IMR-90 (cell line): ENCODE measurements at regions not wholly inside any gene's neighbourhood (a gene's known extent, or its start where the extent isn't known, plus 50 kb on each side); places are given as distances from the start of the nearest gene placed in this dataset.

Source experiments
- ATAC-seq: fragments of 200-7000 bp; cut with Tn5 transposase; 2 replicates; pipeline ENCODE4 v1.9.1; 2020; ENCODE audit warnings: low read depth, mild to moderate bottlenecking, moderate library complexity
- BruUV-seq: library from RNA; stranded (reverse); fragments of 400-500 nt; replicated peaks from 2 replicates; lab custom pipeline; 2021; lab: Mats Ljungman, UMichigan
- CTCF ChIA-PET: fragments of 300-600 bp; formaldehyde crosslinking; extraction: SDS; loops from one replicate; lab custom pipeline; 2021; ENCODE audit warnings: antibody characterized with exemption; lab: Yijun Ruan, JAX
- POLR2A ChIA-PET: fragments of 300-600 bp; sonication (Branson Sonifier 250); formaldehyde crosslinking; loops from one replicate; lab custom pipeline; 2022; ENCODE audit warnings: antibody characterized with exemption; ENCODE audit not compliant: unreplicated experiment; lab: Charles Lee
- DNase-seq: peaks from one replicate; pipeline ENCODE4 v3.0.0; 2013
- H2AFZ ChIP-seq: replicated peaks from 2 replicates; pipeline ENCODE3; 2013; ENCODE audit warnings: low read length, mild to moderate bottlenecking; ENCODE audit not compliant: poor library complexity
- H2AK5ac ChIP-seq: 2 replicates; pipeline ENCODE4 v1.6.1; 2013; ENCODE audit warnings: low read depth, low read length, inconsistent platforms
- H2AK9ac ChIP-seq: replicated peaks from 2 replicates; pipeline ENCODE3; 2013; ENCODE audit warnings: mild to moderate bottlenecking, low read depth, low read length, moderate library complexity; ENCODE audit not compliant: poor library complexity
- H2BK120ac ChIP-seq: 2 replicates; pipeline ENCODE4 v1.6.1; 2013; ENCODE audit warnings: low read depth, low read length, inconsistent platforms
- H2BK15ac ChIP-seq: 3 replicates; pipeline ENCODE4 v1.6.1; 2013; ENCODE audit warnings: low read depth, low read length, inconsistent platforms
- H2BK20ac ChIP-seq: 2 replicates; pipeline ENCODE4 v1.6.1; 2013; ENCODE audit warnings: low read depth, mild to moderate bottlenecking, inconsistent platforms, low read length, moderate library complexity
- H2BK5ac ChIP-seq: 2 replicates; pipeline ENCODE4 v1.6.1; 2013; ENCODE audit warnings: mild to moderate bottlenecking, low read depth, low read length, inconsistent platforms; ENCODE audit not compliant: poor library complexity, severe bottlenecking
- H3K14ac ChIP-seq: replicated peaks from 2 replicates; pipeline ENCODE4 v1.6.1; 2013; ENCODE audit warnings: low read depth, low read length, inconsistent platforms
- H3K18ac ChIP-seq: 2 replicates; pipeline ENCODE4 v1.6.1; 2013; ENCODE audit warnings: low read depth, low read length, control low read depth
- H3K23ac ChIP-seq: 2 replicates; pipeline ENCODE4 v1.6.1; 2013; ENCODE audit warnings: low read depth, low read length, inconsistent platforms
- H3K27ac ChIP-seq: 2 replicates; pipeline ENCODE4 v1.5.1; 2013; ENCODE audit warnings: mild to moderate bottlenecking, control low read depth, low read length; ENCODE audit not compliant: insufficient read depth
- H3K27me3 ChIP-seq: 2 replicates; pipeline ENCODE4 v1.6.1; 2013; ENCODE audit warnings: low read length; ENCODE audit not compliant: control insufficient read depth, insufficient read depth
- H3K36me3 ChIP-seq: 2 replicates; pipeline ENCODE4 v1.6.1; 2013; ENCODE audit warnings: low read length, mixed read lengths; ENCODE audit not compliant: control insufficient read depth, insufficient read depth
- H3K4ac ChIP-seq: 2 replicates; pipeline ENCODE4 v1.6.1; 2013; ENCODE audit warnings: low read depth, low read length, inconsistent platforms
- H3K4me1 ChIP-seq: 2 replicates; pipeline ENCODE4 v1.6.1; 2013; ENCODE audit warnings: low read length, mixed read lengths; ENCODE audit not compliant: control insufficient read depth, insufficient read depth
- H3K4me2 ChIP-seq: 2 replicates; pipeline ENCODE4 v1.6.1; 2013; ENCODE audit warnings: low read depth, mild to moderate bottlenecking, control low read depth, low read length, moderate library complexity
- H3K4me3 ChIP-seq: 2 replicates; pipeline ENCODE4 v1.5.1; 2013; ENCODE audit warnings: low read depth, mild to moderate bottlenecking, control low read depth, low read length, moderate library complexity; ENCODE audit not compliant: insufficient read depth
- H3K56ac ChIP-seq: 2 replicates; pipeline ENCODE4 v1.6.1; 2013; ENCODE audit warnings: low read length, inconsistent platforms; ENCODE audit not compliant: insufficient read depth; ENCODE audit errors: extremely low read depth
- H3K79me1 ChIP-seq, 2 experiments: 2 replicates each; pipeline ENCODE4 v1.6.1; 2013; ENCODE audit warnings: low read length in 2 of 2, inconsistent platforms in 1 of 2, low read depth in 1 of 2
- H3K9ac ChIP-seq: 2 replicates; pipeline ENCODE4 v1.6.1; 2013; ENCODE audit warnings: low read depth, low read length, control low read depth
- H3K9me1 ChIP-seq: 2 replicates; pipeline ENCODE4 v1.6.1; 2013; ENCODE audit warnings: low read length, inconsistent platforms; ENCODE audit not compliant: insufficient read depth
- H3K9me3 ChIP-seq: 2 replicates; pipeline ENCODE4 v1.6.1; 2013; ENCODE audit warnings: low read length; ENCODE audit not compliant: control insufficient read depth, insufficient read depth
- H4K20me1 ChIP-seq: 2 replicates; pipeline ENCODE4 v1.6.1; 2013; ENCODE audit warnings: low read length, inconsistent platforms; ENCODE audit not compliant: insufficient read depth
- H4K5ac ChIP-seq: 2 replicates; pipeline ENCODE4 v1.6.1; 2013; ENCODE audit warnings: mild to moderate bottlenecking, low read depth, low read length, control low read depth
- H4K8ac ChIP-seq, 2 experiments: 2 replicates each; pipeline ENCODE4 v1.6.1; 2013; ENCODE audit warnings: low read depth in 2 of 2, low read length in 2 of 2, control low read depth in 1 of 2, inconsistent platforms in 1 of 2
- H4K91ac ChIP-seq: 2 replicates; pipeline ENCODE4 v1.6.1; 2013; ENCODE audit warnings: low read depth, low read length, inconsistent platforms; ENCODE audit not compliant: insufficient read depth
- MAFK ChIP-seq: IDR thresholded peaks from 2 replicates; pipeline ENCODE4 v1.6.1; 2012; ENCODE audit warnings: low read depth, low read length, improper control_type of control experiment
- MAZ ChIP-seq: IDR thresholded peaks from 2 replicates; pipeline ENCODE4 v1.6.1; 2012; ENCODE audit warnings: low read depth, mild to moderate bottlenecking, low read length, improper control_type of control experiment, moderate library complexity, borderline replicate concordance
- NFE2L2 ChIP-seq: fragments of 150-350 bp; IDR thresholded peaks from 2 replicates; pipeline ENCODE4 v1.6.1; 2016; ENCODE audit warnings: low read depth, mild to moderate bottlenecking, low read length
- RAD21 ChIP-seq: IDR thresholded peaks from 2 replicates; pipeline ENCODE4 v1.6.1; 2012; ENCODE audit warnings: low read length, improper control_type of control experiment
- RCOR1 ChIP-seq: IDR thresholded peaks from 2 replicates; pipeline ENCODE4 v1.6.1; 2012; ENCODE audit warnings: mild to moderate bottlenecking, low read length, improper control_type of control experiment; ENCODE audit not compliant: insufficient replicate concordance
- RFX5 ChIP-seq: IDR thresholded peaks from 2 replicates; pipeline ENCODE4 v1.8.0; 2012; ENCODE audit warnings: low read depth, mild to moderate bottlenecking, low read length, moderate library complexity
- SMC3 ChIP-seq: fragments of 150-350 bp; IDR thresholded peaks from 2 replicates; pipeline ENCODE4 v1.6.1; 2016; ENCODE audit warnings: low read depth, mild to moderate bottlenecking, antibody characterized with exemption, low read length, moderate library complexity
- USF2 ChIP-seq: fragments of 150-350 bp; IDR thresholded peaks from 2 replicates; pipeline ENCODE4 v1.6.1; 2017; ENCODE audit warnings: mild to moderate bottlenecking, antibody characterized with exemption, low read length, low read depth
- WGBS, 2 experiments: methylation state at CpG; one replicate each; pipeline versions ENCODE4 v1.1.5 to v1.1.7; 2013; ENCODE audit warnings: missing lambda C conversion rate in 2 of 2; ENCODE audit not compliant: insufficient read length in 1 of 2; ENCODE audit errors: extremely low coverage in 2 of 2; 5-methylcytosine and 5-hydroxymethylcytosine counted together
- dilution Hi-C: fragments of 300-500 bp; cut with HindIII; formaldehyde crosslinking; loops from one replicate; pipeline ENCODE4 v1.14.3; 2018; ENCODE audit warnings: low sequenced_read_pairs; ENCODE audit not compliant: unreplicated experiment
- in situ Hi-C: fragments of 300-500 bp; cut with MboI; formaldehyde crosslinking; loops from 3 replicates; pipeline ENCODE4 v1.14.3; 2019; ENCODE audit warnings: low sequenced_read_pairs, inconsistent platforms, mixed read lengths
- intact Hi-C: fragments of 100-400 bp; cut with micrococcal nuclease; formaldehyde crosslinking; loops from 2 replicates; pipeline ENCODE4 v1.10.0; 2022
- TF ChIP-seq, protein P1 (sequence below): conservative IDR thresholded peaks from 2 replicates; pipeline ENCODE4 v1.5.1; 2012; ENCODE audit warnings: mild to moderate bottlenecking, low read depth, low read length, improper control_type of control experiment
- TF ChIP-seq, protein P2 (sequence below): fragments of 150-350 bp; IDR thresholded peaks from 2 replicates; pipeline ENCODE4 v1.6.1; 2016; ENCODE audit warnings: low read depth, mild to moderate bottlenecking, low read length, moderate library complexity, borderline replicate concordance

DNA sequence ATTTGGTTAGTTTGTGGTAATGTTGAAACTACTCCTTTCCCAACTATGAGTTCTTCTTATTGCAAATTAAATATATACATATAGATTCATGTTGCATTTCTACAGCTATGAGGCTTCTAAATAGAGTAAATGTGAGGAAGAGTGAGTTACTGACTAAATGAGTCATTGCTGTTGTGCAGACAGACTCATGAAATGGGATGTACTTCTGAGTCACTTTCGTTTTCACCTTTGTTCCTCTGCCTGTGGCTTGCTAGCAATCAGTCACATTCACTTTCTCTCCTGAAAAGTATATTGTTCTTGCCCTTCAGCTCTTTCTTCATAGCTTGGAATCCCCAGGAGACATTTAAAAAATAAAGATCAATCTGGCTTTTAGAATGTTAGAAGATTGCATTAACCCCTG is 295.5 kb upstream of the SMC2 start:
- H3K27ac ChIP-seq: no peak overlapping the region
- WGBS, 2 experiments: no CpG with 5 or more reads among the region's 1 CpG

More for the DNA sequence above, 295.5 kb upstream of the SMC2 start:
- CTCF ChIA-PET: interaction anchor here (0.6 kb wide), 1 partner anchor 510 kb away, joined by 3 read pairs; no protein-coding TSS in a partner anchor
- in situ Hi-C loops: no loop called here
- no peak overlapping the region for H2BK5ac ChIP-seq
- H3K27me3 ChIP-seq: no peaks in the 10 kb centered on the region
- BruUV-seq: no TSS peak
- POLR2A ChIA-PET: no interaction called here
- H3K4me1 ChIP-seq: no peaks in the 10 kb centered on the region
- TF ChIP-seq, protein P1, sequence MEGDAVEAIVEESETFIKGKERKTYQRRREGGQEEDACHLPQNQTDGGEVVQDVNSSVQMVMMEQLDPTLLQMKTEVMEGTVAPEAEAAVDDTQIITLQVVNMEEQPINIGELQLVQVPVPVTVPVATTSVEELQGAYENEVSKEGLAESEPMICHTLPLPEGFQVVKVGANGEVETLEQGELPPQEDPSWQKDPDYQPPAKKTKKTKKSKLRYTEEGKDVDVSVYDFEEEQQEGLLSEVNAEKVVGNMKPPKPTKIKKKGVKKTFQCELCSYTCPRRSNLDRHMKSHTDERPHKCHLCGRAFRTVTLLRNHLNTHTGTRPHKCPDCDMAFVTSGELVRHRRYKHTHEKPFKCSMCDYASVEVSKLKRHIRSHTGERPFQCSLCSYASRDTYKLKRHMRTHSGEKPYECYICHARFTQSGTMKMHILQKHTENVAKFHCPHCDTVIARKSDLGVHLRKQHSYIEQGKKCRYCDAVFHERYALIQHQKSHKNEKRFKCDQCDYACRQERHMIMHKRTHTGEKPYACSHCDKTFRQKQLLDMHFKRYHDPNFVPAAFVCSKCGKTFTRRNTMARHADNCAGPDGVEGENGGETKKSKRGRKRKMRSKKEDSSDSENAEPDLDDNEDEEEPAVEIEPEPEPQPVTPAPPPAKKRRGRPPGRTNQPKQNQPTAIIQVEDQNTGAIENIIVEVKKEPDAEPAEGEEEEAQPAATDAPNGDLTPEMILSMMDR: no peak
- TF ChIP-seq MAZ: no peak
- TF ChIP-seq USF2: no peak
- TF ChIP-seq RFX5: no peak
- no peak for TF ChIP-seq NFE2L2
- TF ChIP-seq, protein P2, sequence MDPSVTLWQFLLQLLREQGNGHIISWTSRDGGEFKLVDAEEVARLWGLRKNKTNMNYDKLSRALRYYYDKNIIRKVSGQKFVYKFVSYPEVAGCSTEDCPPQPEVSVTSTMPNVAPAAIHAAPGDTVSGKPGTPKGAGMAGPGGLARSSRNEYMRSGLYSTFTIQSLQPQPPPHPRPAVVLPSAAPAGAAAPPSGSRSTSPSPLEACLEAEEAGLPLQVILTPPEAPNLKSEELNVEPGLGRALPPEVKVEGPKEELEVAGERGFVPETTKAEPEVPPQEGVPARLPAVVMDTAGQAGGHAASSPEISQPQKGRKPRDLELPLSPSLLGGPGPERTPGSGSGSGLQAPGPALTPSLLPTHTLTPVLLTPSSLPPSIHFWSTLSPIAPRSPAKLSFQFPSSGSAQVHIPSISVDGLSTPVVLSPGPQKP: no peak
- no peak for TF ChIP-seq SMC3
- no peak for TF ChIP-seq RCOR1
- TF ChIP-seq MAFK: no peak
- no peak for TF ChIP-seq RAD21
- H2AK9ac ChIP-seq: no peak overlapping the region
- H3K4me2 ChIP-seq: no peak overlapping the region
- H3K14ac ChIP-seq: no peak overlapping the region
- no peak overlapping the region for H2BK15ac ChIP-seq
- H2AK5ac ChIP-seq: no peak overlapping the region
- H3K9me1 ChIP-seq: no peaks in the 10 kb centered on the region
- H3K9me3 ChIP-seq: no peaks in the 10 kb centered on the region
- H2AFZ ChIP-seq: no peak overlapping the region
- no peak for ATAC-seq
- intact Hi-C loops: no loop called here
- H3K18ac ChIP-seq: no peak overlapping the region
- DNase-seq: no peak
- H3K4me3 ChIP-seq: no peak overlapping the region
- H3K4ac ChIP-seq: no peak overlapping the region
- H2BK20ac ChIP-seq: no peak overlapping the region
- no peaks in the 10 kb centered on the region for H4K20me1 ChIP-seq
- H4K91ac ChIP-seq: no peak overlapping the region
- H4K5ac ChIP-seq: no peak overlapping the region
- no peak overlapping the region for H4K8ac ChIP-seq
- no peak overlapping the region for H3K23ac ChIP-seq
- no peaks in the 10 kb centered on the region for H3K79me1 ChIP-seq
- dilution Hi-C loops: no loop called here
- no peak overlapping the region for H3K56ac ChIP-seq
- no peak overlapping the region for H2BK120ac ChIP-seq
- no peaks in the 10 kb centered on the region for H3K36me3 ChIP-seq
- H3K9ac ChIP-seq: no peak overlapping the region
